ENCODE measurements at regions not wholly inside any gene's neighbourhood (a gene's known extent, or its start where the extent isn't known, plus 50 kb on each side); places are given as distances from the start of the nearest gene placed in this dataset.

- TF ChIP-seq ZNF565 (CRISPR knock-in tag; conservative IDR thresholded peaks at IDR 0.05; ENCODE audit: low read depth) = no peak
- TF ChIP-seq SNAI2 (CRISPR knock-in tag; IDR thresholded peaks at IDR 0.05) = no peak
- no peak for TF ChIP-seq POU6F1 (CRISPR knock-in tag; IDR thresholded peaks at IDR 0.05; ENCODE audit: borderline replicate concordance, low read depth)
- no peak for TF ChIP-seq ZNF8 (CRISPR knock-in tag; IDR thresholded peaks at IDR 0.05)
- TF ChIP-seq ISL1 (CRISPR knock-in tag; IDR thresholded peaks at IDR 0.05) = no peak
- TF ChIP-seq ZFP3 (CRISPR knock-in tag; IDR thresholded peaks at IDR 0.05) = no peak
- TF ChIP-seq, protein P1, sequence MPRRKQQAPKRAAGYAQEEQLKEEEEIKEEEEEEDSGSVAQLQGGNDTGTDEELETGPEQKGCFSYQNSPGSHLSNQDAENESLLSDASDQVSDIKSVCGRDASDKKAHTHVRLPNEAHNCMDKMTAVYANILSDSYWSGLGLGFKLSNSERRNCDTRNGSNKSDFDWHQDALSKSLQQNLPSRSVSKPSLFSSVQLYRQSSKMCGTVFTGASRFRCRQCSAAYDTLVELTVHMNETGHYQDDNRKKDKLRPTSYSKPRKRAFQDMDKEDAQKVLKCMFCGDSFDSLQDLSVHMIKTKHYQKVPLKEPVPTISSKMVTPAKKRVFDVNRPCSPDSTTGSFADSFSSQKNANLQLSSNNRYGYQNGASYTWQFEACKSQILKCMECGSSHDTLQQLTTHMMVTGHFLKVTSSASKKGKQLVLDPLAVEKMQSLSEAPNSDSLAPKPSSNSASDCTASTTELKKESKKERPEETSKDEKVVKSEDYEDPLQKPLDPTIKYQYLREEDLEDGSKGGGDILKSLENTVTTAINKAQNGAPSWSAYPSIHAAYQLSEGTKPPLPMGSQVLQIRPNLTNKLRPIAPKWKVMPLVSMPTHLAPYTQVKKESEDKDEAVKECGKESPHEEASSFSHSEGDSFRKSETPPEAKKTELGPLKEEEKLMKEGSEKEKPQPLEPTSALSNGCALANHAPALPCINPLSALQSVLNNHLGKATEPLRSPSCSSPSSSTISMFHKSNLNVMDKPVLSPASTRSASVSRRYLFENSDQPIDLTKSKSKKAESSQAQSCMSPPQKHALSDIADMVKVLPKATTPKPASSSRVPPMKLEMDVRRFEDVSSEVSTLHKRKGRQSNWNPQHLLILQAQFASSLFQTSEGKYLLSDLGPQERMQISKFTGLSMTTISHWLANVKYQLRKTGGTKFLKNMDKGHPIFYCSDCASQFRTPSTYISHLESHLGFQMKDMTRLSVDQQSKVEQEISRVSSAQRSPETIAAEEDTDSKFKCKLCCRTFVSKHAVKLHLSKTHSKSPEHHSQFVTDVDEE (CRISPR knock-in tag; IDR thresholded peaks at IDR 0.05) = no peak
- TF ChIP-seq, protein P2, sequence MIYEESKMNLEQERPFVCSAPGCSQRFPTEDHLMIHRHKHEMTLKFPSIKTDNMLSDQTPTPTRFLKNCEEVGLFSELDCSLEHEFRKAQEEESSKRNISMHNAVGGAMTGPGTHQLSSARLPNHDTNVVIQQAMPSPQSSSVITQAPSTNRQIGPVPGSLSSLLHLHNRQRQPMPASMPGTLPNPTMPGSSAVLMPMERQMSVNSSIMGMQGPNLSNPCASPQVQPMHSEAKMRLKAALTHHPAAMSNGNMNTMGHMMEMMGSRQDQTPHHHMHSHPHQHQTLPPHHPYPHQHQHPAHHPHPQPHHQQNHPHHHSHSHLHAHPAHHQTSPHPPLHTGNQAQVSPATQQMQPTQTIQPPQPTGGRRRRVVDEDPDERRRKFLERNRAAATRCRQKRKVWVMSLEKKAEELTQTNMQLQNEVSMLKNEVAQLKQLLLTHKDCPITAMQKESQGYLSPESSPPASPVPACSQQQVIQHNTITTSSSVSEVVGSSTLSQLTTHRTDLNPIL (CRISPR knock-in tag; IDR thresholded peaks at IDR 0.05; ENCODE audit: low read depth) = no peak
- no peak for TF ChIP-seq TCF4 (CRISPR knock-in tag; IDR thresholded peaks at IDR 0.05; ENCODE audit: borderline replicate concordance)
- TF ChIP-seq ZC3H10 (CRISPR knock-in tag; IDR thresholded peaks at IDR 0.05) = no peak
- no peak for TF ChIP-seq BACH2 (CRISPR knock-in tag; IDR thresholded peaks at IDR 0.05; ENCODE audit: borderline replicate concordance)
- TF ChIP-seq ESRRG (CRISPR knock-in tag; IDR thresholded peaks at IDR 0.05) = no peak
- no peak for TF ChIP-seq TOX (CRISPR knock-in tag; IDR thresholded peaks at IDR 0.05; ENCODE audit: borderline replicate concordance)
- TF ChIP-seq ARNTL (CRISPR knock-in tag; IDR thresholded peaks at IDR 0.05; ENCODE audit: borderline replicate concordance, low read depth) = no peak
- TF ChIP-seq, protein P3, sequence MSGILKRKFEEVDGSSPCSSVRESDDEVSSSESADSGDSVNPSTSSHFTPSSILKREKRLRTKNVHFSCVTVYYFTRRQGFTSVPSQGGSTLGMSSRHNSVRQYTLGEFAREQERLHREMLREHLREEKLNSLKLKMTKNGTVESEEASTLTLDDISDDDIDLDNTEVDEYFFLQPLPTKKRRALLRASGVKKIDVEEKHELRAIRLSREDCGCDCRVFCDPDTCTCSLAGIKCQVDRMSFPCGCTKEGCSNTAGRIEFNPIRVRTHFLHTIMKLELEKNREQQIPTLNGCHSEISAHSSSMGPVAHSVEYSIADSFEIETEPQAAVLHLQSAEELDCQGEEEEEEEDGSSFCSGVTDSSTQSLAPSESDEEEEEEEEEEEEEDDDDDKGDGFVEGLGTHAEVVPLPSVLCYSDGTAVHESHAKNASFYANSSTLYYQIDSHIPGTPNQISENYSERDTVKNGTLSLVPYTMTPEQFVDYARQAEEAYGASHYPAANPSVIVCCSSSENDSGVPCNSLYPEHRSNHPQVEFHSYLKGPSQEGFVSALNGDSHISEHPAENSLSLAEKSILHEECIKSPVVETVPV (CRISPR knock-in tag; IDR thresholded peaks at IDR 0.05) = no peak
- no peak for TF ChIP-seq GLIS3 (CRISPR knock-in tag; IDR thresholded peaks at IDR 0.05)
- TF ChIP-seq, protein P4, sequence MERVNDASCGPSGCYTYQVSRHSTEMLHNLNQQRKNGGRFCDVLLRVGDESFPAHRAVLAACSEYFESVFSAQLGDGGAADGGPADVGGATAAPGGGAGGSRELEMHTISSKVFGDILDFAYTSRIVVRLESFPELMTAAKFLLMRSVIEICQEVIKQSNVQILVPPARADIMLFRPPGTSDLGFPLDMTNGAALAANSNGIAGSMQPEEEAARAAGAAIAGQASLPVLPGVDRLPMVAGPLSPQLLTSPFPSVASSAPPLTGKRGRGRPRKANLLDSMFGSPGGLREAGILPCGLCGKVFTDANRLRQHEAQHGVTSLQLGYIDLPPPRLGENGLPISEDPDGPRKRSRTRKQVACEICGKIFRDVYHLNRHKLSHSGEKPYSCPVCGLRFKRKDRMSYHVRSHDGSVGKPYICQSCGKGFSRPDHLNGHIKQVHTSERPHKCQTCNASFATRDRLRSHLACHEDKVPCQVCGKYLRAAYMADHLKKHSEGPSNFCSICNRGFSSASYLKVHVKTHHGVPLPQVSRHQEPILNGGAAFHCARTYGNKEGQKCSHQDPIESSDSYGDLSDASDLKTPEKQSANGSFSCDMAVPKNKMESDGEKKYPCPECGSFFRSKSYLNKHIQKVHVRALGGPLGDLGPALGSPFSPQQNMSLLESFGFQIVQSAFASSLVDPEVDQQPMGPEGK (CRISPR knock-in tag; IDR thresholded peaks at IDR 0.05; ENCODE audit: borderline replicate concordance) = no peak
- TF ChIP-seq OSR1 (CRISPR knock-in tag; IDR thresholded peaks at IDR 0.05) = no peak
- TF ChIP-seq CSDC2 (CRISPR knock-in tag; IDR thresholded peaks at IDR 0.05) = no peak
- TF ChIP-seq ZNF70 (CRISPR knock-in tag; IDR thresholded peaks at IDR 0.05) = no peak
Measured at GRCh38 chr13:50326811-50327210, 311.6 kb downstream of the KCNRG start.

GRCh38 chr13:50334115-50334778, 319.0 kb downstream of the KCNRG start:
- no peak for ATAC-seq
- TF ChIP-seq, protein P1 (CRISPR knock-in tag; IDR thresholded peaks at IDR 0.05) = no peak
- TF ChIP-seq SNAI2 (CRISPR knock-in tag; IDR thresholded peaks at IDR 0.05) = no peak
- no peak for TF ChIP-seq TCF4 (CRISPR knock-in tag; IDR thresholded peaks at IDR 0.05; ENCODE audit: borderline replicate concordance)
- TF ChIP-seq ARNTL (CRISPR knock-in tag; IDR thresholded peaks at IDR 0.05; ENCODE audit: borderline replicate concordance, low read depth) = no peak
- no peak for TF ChIP-seq RARB (CRISPR knock-in tag; IDR thresholded peaks at IDR 0.05)
- no peak for TF ChIP-seq BACH2 (CRISPR knock-in tag; IDR thresholded peaks at IDR 0.05; ENCODE audit: borderline replicate concordance)

More at GRCh38 chr13:50326811-50327210, 311.6 kb downstream of the KCNRG start:
- no peak for ATAC-seq

All from SK-N-SH treated with all-trans-retinoic acid at 6 μM for 48 hours (cell line).